ENCODE measurements at regions not wholly inside any gene's neighbourhood (a gene's known extent, or its start where the extent isn't known, plus 50 kb on each side); places are given as distances from the start of the nearest gene placed in this dataset.

GRCh38 chr2:106631281-106631680, 144.1 kb downstream of the CD8B2 start:
- DNase-seq = no peak

DNA sequence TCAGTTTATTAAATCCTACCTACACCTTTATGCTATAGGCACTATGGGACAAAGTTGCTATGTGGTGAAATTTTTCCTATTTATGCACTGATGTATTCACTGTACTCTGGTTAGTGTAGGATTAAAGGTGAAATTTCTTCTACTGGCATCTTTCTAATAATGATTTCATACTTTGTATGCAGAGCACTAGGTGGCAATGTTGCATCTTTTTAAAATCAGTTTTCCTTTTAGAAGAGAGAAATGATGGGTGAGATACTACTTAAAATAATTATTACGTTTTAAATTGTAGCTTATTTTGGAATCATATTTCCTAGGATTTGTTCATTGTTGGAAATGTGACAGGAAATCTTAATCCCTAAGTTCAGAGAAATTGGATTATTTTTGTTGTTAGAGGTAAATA, 150.9 kb downstream of the CD8B2 start:
- peak; percentile 4 to 73 (median 18) for DNase-seq

- peak in 1 of 3 experiments; percentile 71 for DNase-seq
Observed at GRCh38 chr2:106638580-106638979, 151.4 kb downstream of the CD8B2 start.

GRCh38 chr2:106642679-106643078, 155.5 kb downstream of the CD8B2 start:
- peak in 2 of 3 experiments; percentile 3 to 23 for DNase-seq

GRCh38 chr2:106644623-106645022, 157.5 kb downstream of the CD8B2 start:
- DNase-seq = no peak

DNA sequence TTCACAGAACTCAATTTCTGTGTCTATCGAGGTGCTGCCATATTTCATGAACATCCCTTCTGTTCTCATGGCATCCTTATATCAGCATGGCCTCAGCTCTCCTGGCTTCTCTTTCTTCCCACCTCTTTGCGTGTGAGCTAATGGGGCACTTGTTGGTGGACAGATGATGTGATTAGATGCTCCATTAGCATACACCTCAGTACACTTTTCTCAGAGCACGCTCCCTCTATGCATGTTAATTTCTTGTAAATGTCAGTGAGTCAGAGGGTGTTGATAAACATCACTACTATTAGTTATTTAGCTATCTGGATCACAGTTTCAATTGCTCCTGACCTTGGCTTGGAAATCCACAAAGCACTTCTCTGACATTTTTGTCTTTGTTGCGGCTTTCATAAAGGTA, 159.4 kb downstream of the CD8B2 start:
- DNase-seq = no peak

- DNase-seq = no peak
Observed at GRCh38 chr2:106649306-106649705, 162.1 kb downstream of the CD8B2 start.

GRCh38 chr2:106653465-106653864, 166.3 kb downstream of the CD8B2 start:
- DNase-seq = no peak

DNA sequence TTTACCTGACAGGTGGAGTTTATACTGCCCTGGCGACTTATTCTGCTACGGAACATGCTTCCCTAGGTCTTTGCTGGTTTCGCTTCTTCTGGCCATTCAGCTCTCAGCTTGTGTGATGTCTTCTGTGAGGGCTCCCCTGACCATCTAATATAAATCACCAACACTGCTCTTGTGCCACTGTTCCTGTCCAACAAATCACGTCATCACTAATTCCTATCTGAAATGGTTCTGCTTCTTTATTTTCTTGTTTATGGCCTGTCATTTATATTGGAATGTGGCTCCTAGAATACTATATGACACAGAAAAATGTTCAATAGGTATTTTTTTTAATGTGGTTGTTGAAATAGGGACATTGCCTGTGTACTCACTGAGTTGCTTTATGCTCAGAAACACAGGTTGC, 171.5 kb downstream of the CD8B2 start:
- no peak for DNase-seq

DNA sequence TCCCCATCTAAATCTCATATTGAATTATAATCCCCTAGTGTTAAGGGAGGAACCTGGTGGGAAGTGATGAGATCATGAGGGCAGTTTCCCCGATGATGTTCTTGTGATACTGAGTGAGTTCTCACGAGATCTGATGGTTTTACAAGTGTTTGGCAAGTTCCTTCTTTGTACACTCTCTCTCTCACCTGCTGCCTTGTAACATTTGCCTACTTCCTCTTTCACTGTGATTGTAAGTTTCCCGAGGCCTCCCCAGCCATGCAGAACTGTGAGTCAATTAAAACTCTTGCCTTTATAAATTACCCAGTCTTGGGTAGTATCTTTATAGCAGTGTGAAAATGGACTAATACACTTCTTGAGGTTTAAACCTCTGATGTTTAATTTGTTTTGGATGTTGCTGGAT, 177.5 kb downstream of the CD8B2 start:
- DNase-seq = no peak

GRCh38 chr2:106667478-106668070, 180.4 kb downstream of the CD8B2 start:
- no peak for DNase-seq

GRCh38 chr2:106685180-106685897, 198.2 kb downstream of the CD8B2 start:
- no peak for DNase-seq

GRCh38 chr2:106686814-106687213, 199.2 kb downstream of the ST6GAL2 start:
- no peak for DNase-seq

GRCh38 chr2:106694964-106695470, 190.9 kb downstream of the ST6GAL2 start:
- peak in 2 of 3 experiments; percentile 1 to 14 for DNase-seq

GRCh38 chr2:106695919-106696318, 190.0 kb downstream of the ST6GAL2 start:
- DNase-seq = peak in 1 of 3 experiments; percentile 6

GRCh38 chr2:106700616-106701015, 185.4 kb downstream of the ST6GAL2 start:
- peak in 1 of 3 experiments; percentile 20 for DNase-seq

DNA sequence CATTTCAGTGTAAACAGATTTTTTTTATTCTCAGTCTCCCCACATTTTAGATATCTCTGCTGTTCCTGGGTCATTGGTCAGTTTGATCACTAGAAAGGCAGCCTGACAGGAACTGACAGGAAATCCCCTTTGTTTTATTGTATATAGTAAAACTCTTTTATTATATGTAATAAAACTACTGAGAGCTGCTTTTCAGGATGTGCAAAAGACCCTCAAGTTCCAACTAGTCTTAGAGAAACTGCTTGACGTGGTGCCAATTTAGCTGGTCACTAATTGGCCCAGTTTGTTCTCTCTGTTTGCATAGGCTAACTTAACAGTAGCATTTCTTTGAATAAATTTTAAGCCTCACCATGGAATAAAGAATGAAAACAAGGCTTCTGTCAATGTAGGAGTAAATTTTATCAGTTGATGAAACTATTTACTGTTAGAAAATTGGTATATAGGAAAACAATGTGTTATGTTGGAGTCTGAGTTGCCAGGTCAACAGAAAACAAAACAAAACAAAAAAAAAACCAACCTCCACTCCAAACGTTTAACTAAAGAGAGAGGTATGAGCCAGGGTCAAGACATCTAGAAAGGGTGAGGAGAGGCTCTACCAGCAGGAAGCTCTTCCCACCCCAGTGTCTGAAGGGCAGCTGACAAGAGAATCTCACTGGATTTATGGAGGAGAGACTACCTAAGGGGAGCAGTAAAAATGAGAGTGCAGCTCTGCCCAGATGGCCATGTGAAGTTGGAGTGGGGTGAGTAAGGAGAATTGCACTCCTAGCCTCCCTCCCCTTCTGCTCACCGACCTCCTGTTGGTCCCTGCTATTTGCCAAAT, 184.6 kb downstream of the ST6GAL2 start:
- DNase-seq = peak in 2 of 3 experiments; percentile 49 to 65

- no peak for DNase-seq
Observed at GRCh38 chr2:106703161-106703560, 182.8 kb downstream of the ST6GAL2 start.

- DNase-seq = no peak
Observed at GRCh38 chr2:106704798-106705197, 181.2 kb downstream of the ST6GAL2 start.

GRCh38 chr2:106705877-106706276, 180.1 kb downstream of the ST6GAL2 start:
- no peak for DNase-seq

GRCh38 chr2:106706283-106706682, 179.7 kb downstream of the ST6GAL2 start:
- no peak for DNase-seq

GRCh38 chr2:106708209-106708608, 177.8 kb downstream of the ST6GAL2 start:
- DNase-seq = no peak

GRCh38 chr2:106709229-106709628, 176.7 kb downstream of the ST6GAL2 start:
- no peak for DNase-seq

DNA sequence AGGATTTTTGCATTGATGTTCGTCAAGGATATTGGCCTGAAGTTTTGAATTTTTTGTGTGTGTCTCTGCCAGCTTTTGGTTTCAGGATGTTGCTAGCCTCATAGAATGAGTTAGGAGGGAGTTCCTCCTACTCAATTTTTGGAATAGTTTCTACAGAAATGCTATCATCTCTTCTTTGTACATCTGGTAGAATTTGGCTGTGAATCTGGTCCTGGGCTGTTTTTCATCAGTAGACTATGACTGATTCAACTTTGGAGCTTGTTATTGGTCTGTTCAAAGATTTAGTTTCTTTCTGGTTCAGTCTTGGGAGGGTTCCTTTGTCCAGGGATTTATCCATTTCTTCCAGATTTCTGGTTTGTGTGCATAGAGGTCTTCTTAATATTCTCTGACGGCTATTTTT, 166.7 kb downstream of the ST6GAL2 start:
- DNase-seq = no peak
